SJCRH30 (cell line): ENCODE measurements at regions not wholly inside any gene's neighbourhood (a gene's known extent, or its start where the extent isn't known, plus 50 kb on each side); places are given as distances from the start of the nearest gene placed in this dataset.
A peak's percentile ranks its signal among the peaks of the same experiment; 100 is the strongest.
"Not testable (repeated sequence)": the region's sequence is repeated elsewhere in the genome, so short reads cannot be mapped to it uniquely, and the experiment has no call there.

ENCODE experiments used
- DNase-seq, 2 experiments: peaks; one replicate each; pipeline ENCODE4 v3.0.0-alpha.2; 2015 to 2020
- H3K27ac ChIP-seq: fragments of 250-450 bp; sonication (Bioruptor Pico); 2 replicates; pipeline ENCODE4 v1.5.1; 2020; ENCODE audit warnings: mild to moderate bottlenecking, moderate library complexity
- H3K27me3 ChIP-seq: fragments of 250-450 bp; sonication (Bioruptor Pico); 2 replicates; pipeline ENCODE4 v1.5.1; 2020; ENCODE audit warnings: mild to moderate bottlenecking, moderate library complexity
- H3K36me3 ChIP-seq: fragments of 250-450 bp; sonication (Bioruptor Pico); 2 replicates; pipeline ENCODE4 v1.5.1; 2020; ENCODE audit warnings: mild to moderate bottlenecking, moderate library complexity
- H3K4me1 ChIP-seq: fragments of 250-450 bp; sonication (Bioruptor Pico); 2 replicates; pipeline ENCODE4 v1.5.1; 2020; ENCODE audit warnings: mild to moderate bottlenecking, moderate library complexity
- H3K4me3 ChIP-seq: fragments of 250-450 bp; sonication (Bioruptor Pico); 2 replicates; pipeline ENCODE4 v1.5.1; 2020; ENCODE audit warnings: mild to moderate bottlenecking, moderate library complexity
- H3K9me3 ChIP-seq: fragments of 250-450 bp; sonication (Bioruptor Pico); replicated peaks from 2 replicates; pipeline ENCODE4 v1.5.1; 2020; ENCODE audit warnings: mild to moderate bottlenecking, moderate library complexity

DNA sequence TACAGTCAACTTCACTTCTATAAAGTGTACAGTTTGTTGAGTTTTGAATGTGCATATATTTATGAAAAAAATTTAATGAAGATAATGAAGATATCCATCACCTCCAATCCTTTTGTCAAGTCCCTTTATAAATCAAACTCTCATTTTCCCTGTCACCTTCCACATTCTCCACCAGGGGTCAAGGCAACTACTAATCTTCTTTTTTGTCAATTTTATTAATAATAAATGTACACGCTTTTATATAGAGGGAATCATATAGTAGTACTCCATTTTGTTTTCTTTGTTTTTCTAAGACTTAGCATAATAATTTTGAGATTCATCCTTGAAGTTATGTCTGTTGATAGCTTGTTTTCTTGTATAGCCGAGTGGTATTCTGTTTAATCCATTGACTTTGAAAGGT is 1594.2 kb upstream of the PRMT6 start:
- no peak for DNase-seq
- Histone ChIP-seq H3K9me3 (no peaks in the 10 kb centered on the region), H3K4me1 (no peaks in the 10 kb centered on the region), H3K4me3 (no peak overlapping the region), H3K27ac (no peak overlapping the region), H3K36me3 (no peaks in the 10 kb centered on the region), H3K27me3 (no peaks in the 10 kb centered on the region; the same call in 1 of the 2 replicates)

DNA sequence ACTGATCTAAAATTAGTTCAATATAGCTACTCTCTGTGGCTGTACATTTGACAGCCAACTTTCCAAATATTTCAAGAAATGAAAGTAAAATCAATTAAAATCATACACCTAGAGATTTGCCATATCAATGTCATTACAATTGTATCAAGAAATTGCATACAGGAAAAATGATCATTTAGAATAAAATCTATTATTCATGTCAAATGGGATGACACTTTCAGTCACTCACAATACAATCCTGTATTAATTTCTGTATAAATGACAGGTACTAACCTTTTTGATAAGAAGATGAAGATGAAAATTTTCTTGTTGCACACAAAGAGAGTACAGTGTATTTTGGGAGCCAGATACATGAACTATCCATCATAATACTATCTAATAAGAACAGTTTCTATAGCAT is 1588.9 kb upstream of the PRMT6 start:
- no peaks in the 10 kb centered on the region for H3K4me1 ChIP-seq
- H3K27ac ChIP-seq = no peak overlapping the region
- H3K36me3 ChIP-seq = no peaks in the 10 kb centered on the region
- no peaks in the 10 kb centered on the region for H3K9me3 ChIP-seq
- no peak for DNase-seq
- no peak overlapping the region for H3K4me3 ChIP-seq
- H3K27me3 ChIP-seq = no peaks in the 10 kb centered on the region; the same call in 1 of the 2 replicates

DNA sequence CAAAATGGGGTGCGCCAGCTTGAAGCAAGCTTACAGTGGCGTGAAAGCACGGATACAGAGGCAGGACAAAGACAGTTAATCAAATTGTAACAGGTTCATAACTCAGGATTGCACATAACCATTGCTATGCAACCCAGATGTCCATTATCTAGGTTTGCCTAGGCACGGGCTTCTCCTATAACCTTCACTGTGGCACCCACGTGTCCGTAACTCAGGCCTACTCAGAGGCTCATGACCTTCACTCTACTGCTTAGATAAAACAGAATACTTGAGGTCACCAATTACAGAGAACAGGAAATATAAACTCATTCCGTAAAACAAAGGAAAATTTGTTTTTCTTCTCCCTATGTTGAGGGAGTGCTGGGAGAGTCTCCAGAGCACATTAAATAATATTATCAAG is 1585.9 kb upstream of the PRMT6 start:
- not testable (repeated sequence) for DNase-seq, H3K27me3 ChIP-seq, H3K36me3 ChIP-seq, H3K9me3 ChIP-seq, H3K27ac ChIP-seq, H3K4me1 ChIP-seq, H3K4me3 ChIP-seq

DNA sequence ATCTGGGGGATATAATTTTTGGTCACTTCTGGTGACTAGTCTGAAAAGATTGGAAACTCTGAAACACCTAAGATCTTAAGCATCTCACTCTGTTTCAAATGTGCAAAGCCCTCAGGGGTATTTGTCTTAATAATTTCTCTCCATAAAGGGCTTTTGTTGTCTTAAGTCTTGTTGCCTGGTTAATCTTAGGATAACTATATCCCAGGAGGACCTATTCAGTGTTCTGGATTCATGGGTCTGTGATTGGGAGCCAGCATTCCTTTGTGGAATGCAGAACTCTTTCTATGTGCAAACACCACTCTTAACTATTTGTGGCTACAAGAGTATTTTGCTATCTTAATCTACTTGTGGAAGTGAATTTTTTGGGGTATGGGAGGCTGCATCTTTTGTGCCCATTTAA is 1573.0 kb upstream of the PRMT6 start:
- Histone ChIP-seq H3K36me3 (no peaks in the 10 kb centered on the region), H3K9me3 (no peaks in the 10 kb centered on the region), H3K27me3 (no peaks in the 10 kb centered on the region), H3K27ac (no peak overlapping the region), H3K4me1 (no peaks in the 10 kb centered on the region), H3K4me3 (no peak overlapping the region)
- no peak for DNase-seq

DNA sequence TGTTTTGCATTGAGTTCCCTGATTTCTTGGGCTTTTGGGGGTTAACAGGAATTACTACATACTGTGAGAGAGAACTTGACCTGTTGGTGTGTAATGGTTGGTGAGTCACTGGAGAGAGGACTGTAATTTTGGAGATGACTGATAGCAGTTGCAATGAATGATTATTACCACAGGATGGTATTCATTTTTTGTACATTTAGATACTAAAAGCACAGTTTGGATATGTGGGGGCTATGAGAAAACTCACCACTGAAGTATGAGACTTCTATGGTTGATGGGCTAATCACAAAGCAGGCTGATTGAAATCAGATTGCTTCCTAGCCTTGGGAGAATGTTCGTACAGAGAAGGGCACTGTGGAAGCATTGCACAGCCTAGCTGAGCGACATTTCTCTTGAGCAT is 1571.3 kb upstream of the PRMT6 start:
- no peak for DNase-seq
- no peaks in the 10 kb centered on the region for H3K9me3 ChIP-seq
- H3K27ac ChIP-seq = no peak overlapping the region
- no peak overlapping the region for H3K4me3 ChIP-seq
- no peaks in the 10 kb centered on the region for H3K4me1 ChIP-seq
- H3K36me3 ChIP-seq = no peaks in the 10 kb centered on the region
- no peaks in the 10 kb centered on the region for H3K27me3 ChIP-seq

DNA sequence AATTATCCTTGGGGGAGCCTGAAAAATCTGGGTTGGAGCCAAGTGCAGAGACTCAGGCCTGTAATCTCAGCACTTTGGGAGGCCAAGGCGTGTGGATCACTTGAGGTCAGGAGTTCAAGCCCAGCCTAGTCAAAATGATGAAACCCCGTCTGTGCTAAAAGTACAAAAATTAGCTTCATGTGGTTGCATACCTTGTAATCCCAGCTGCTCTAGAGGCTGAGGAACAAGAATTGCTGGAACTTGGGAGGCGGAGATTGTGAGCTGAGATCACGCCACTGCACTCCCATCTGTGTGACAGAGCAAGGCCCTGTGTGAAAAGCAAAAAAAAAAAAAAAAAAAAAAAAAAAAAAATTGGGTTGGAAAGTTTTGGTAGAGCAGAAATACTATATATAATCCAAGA is 1563.6 kb upstream of the PRMT6 start:
- Histone ChIP-seq H3K4me1 (no peaks in the 10 kb centered on the region), H3K27ac (no peak overlapping the region), H3K4me3 (no peak overlapping the region), H3K27me3 (no peaks in the 10 kb centered on the region), H3K9me3 (no peaks in the 10 kb centered on the region), H3K36me3 (no peaks in the 10 kb centered on the region)
- no peak for DNase-seq

DNA sequence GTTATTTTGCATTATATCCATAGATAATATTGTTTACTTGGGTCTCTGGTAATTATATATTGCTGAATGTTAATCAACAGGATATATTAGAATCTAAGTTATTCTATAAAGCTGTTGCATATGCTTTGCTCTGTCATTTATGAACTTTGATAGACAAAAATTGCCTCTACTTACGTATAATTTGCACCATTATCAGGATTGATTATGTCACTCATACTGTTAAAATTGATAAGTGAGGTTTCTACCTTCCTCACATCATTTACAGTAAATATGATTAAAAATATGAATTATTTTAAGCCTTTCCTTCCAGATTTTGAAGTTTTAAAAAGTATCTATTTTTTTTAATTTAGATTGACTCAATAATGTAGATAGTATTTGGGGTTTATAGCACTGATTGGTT is 1540.4 kb upstream of the PRMT6 start:
- no peak for DNase-seq
- H3K36me3 ChIP-seq = no peaks in the 10 kb centered on the region
- no peaks in the 10 kb centered on the region for H3K27me3 ChIP-seq
- no peak overlapping the region for H3K27ac ChIP-seq
- no peak overlapping the region for H3K4me3 ChIP-seq
- no peaks in the 10 kb centered on the region for H3K9me3 ChIP-seq
- H3K4me1 ChIP-seq = no peaks in the 10 kb centered on the region

DNA sequence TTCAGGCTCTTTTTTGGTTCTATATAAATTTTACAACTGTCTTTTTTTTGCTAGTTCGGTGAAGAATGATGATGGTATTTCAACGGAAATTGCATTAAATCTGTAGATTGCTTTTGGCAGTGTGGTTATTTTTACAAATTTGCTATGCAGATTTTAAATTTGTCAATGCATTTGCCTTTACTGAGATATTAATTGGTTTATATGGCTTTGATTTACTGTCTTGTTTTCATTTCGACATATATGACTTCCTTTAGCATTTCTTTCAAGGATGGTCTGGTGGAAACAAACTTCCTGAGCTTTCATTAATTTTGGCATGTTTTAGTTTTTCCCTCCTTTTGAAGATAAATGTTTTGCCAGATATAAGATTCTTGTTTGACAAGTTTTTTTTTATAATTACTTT is 1522.5 kb upstream of the PRMT6 start:
- H3K27me3 ChIP-seq = peaks cover 6% of the 10 kb centered on the region; the same call in 1 of the 2 replicates
- no peak overlapping the region for H3K27ac ChIP-seq
- H3K4me3 ChIP-seq = no peak overlapping the region
- H3K36me3 ChIP-seq = no peaks in the 10 kb centered on the region
- no peaks in the 10 kb centered on the region for H3K9me3 ChIP-seq
- DNase-seq = no peak
- H3K4me1 ChIP-seq = no peaks in the 10 kb centered on the region

DNA sequence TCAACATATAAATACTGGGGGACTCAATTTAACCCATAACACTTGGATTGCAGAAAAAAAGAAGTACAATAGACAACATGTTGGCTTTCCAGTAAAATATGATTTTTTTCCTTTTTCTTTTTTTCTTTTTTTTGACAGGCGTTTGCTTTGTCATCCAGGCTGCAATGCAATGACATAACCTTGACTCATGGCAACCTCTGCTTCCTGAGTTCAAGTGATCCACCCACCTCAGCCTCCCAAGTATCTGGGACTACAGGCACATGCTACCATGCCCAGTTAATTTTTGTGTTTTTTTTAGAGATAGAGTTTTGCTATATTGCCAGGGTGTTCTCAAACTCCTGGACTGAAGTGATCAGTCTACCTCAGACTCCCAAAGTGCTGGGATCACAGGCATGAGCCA is 1512.0 kb upstream of the PRMT6 start:
- H3K4me3 ChIP-seq = no peak overlapping the region
- H3K27ac ChIP-seq = no peak overlapping the region
- H3K36me3 ChIP-seq = no peaks in the 10 kb centered on the region
- H3K9me3 ChIP-seq = no peaks in the 10 kb centered on the region
- peaks cover 5% of the 10 kb centered on the region for H3K27me3 ChIP-seq
- H3K4me1 ChIP-seq = no peaks in the 10 kb centered on the region
- no peak for DNase-seq

DNA sequence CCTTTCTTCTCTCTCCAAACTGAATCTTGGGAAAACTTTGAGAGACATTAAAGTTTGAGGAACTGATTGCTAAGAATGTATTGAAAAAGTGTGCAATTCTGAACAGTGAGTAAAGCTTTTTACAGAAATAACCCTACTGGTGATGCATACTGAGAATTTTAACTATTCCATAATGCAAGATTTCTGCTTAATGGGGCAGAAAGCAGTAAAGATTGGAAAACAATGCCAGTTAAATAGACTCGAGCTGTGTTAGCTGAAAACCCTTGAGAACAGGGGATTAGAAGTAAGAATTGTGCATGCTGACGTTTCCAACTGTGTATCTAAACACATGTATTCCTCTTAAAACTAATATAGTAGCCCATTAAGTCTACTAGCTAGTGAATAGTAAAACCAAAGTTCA is 1500.2 kb upstream of the PRMT6 start:
- Histone ChIP-seq H3K27ac (no peak overlapping the region), H3K36me3 (no peaks in the 10 kb centered on the region), H3K4me1 (no peaks in the 10 kb centered on the region), H3K9me3 (peaks cover 4% of the 10 kb centered on the region; the same call in 1 of the 2 replicates), H3K4me3 (no peak overlapping the region), H3K27me3 (no peaks in the 10 kb centered on the region)
- DNase-seq = no peak

DNA sequence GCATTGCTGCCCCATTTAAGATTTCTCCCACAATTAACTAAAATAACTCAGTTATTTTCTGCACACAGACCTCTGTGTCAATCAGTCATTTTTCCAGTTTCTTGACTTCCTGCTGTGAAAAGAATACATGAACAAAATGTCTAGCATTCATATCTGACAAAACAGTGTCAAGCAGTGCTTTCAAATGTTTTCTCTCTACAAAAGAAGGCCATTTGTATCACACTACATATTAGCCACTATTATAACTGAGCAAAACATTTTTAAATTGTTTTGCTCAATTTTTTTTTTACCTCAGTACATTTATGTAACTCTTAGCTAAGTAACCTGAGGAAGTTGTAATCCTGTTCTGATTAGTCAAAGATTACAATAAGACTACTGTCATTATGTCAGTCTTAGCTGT is 1498.5 kb upstream of the PRMT6 start:
- Histone ChIP-seq H3K4me1 (no peaks in the 10 kb centered on the region), H3K4me3 (no peak overlapping the region), H3K36me3 (no peaks in the 10 kb centered on the region), H3K27me3 (no peaks in the 10 kb centered on the region), H3K9me3 (peaks cover 4% of the 10 kb centered on the region; the same call in 1 of the 2 replicates), H3K27ac (no peak overlapping the region)
- no peak for DNase-seq

DNA sequence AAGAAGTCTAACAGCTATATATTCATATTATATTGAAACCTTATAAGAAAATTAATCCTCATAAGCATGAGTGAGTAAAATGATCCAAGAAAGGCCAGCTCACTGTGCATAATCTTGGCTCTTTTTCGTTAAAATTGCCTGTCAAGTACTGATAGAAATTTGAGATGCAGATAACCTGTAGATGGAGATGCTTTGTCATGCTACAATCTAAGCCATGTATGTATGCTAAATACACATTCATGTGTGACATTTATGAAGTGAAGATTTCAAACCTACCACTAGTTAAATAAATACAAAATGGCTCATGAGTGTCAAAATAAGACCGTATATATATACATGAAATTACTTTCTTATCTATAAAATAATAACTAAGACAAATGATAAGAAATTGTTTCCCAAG is 1491.5 kb upstream of the PRMT6 start:
- DNase-seq = no peak
- Histone ChIP-seq H3K27me3 (no peaks in the 10 kb centered on the region), H3K9me3 (peaks cover 4% of the 10 kb centered on the region; the same call in 1 of the 2 replicates), H3K4me1 (no peaks in the 10 kb centered on the region), H3K4me3 (no peak overlapping the region), H3K36me3 (no peaks in the 10 kb centered on the region), H3K27ac (no peak overlapping the region)

DNA sequence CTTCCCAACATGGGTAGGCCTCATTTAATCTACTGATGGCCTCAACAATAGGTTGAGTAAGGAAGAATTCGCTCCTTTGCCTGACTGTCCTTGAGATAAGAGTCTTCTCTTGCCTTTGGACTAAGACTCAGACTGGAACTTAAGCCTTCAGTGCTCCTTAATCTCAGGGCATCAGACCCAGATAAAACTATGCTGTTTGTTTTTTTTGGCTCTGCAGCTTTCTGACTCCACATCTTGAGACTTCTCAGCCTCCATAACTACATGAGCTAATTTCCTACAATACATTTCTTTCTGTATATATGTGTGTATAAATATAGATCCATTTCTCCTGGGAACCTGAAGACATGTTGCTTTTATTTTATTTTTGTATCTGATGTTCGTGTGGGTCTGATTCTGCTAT is 1470.7 kb upstream of the PRMT6 start:
- Histone ChIP-seq H3K27me3 (no peaks in the 10 kb centered on the region), H3K9me3 (no peaks in the 10 kb centered on the region), H3K27ac (no peak overlapping the region), H3K4me3 (no peak overlapping the region), H3K36me3 (no peaks in the 10 kb centered on the region), H3K4me1 (no peaks in the 10 kb centered on the region)
- DNase-seq = no peak

DNA sequence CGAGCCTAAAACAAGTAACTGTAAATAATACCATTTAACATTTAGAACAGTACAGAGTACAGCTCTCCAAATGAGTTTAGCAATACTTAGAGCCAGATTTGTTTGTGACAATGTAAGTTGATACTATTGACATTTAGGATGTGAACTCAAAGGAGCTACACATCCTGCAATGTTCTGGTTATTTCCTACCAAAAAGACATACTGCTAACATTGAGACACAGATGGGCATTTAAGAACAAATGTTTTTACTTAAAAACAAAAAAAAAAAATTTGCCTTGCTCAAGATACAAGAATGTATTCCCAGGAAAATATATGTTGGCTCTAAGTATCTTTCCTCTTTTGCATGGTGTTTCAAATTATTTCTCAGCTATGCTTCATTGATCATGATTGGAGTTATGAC is 1464.8 kb upstream of the PRMT6 start:
- Histone ChIP-seq H3K36me3 (no peaks in the 10 kb centered on the region), H3K4me3 (no peak overlapping the region), H3K9me3 (no peaks in the 10 kb centered on the region), H3K27me3 (no peaks in the 10 kb centered on the region), H3K27ac (no peak overlapping the region), H3K4me1 (no peaks in the 10 kb centered on the region)
- no peak for DNase-seq

DNA sequence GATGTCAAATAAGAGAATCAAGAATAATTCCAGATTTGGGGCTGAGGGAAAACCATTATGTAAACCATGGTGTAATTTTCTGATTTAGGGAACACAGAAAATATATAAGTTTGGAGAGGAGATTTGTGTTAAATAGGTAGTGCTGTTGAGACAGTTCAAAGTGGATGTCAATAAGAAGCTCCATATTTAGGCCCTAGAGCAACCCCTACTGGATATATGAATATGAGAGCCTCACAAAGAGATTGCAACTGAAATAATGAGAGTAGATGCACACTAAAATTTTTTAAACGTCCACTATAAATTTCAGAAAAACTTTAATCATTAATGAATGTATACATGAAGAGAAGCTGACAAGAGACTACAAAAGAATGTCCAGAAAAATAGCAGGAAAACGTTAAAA is 1447.8 kb upstream of the PRMT6 start:
- peak in 1 of 2 experiments; percentile 20 for DNase-seq
- Histone ChIP-seq H3K27ac (no peak overlapping the region), H3K27me3 (no peaks in the 10 kb centered on the region), H3K9me3 (no peaks in the 10 kb centered on the region), H3K36me3 (no peaks in the 10 kb centered on the region), H3K4me3 (no peak overlapping the region), H3K4me1 (no peaks in the 10 kb centered on the region)

DNA sequence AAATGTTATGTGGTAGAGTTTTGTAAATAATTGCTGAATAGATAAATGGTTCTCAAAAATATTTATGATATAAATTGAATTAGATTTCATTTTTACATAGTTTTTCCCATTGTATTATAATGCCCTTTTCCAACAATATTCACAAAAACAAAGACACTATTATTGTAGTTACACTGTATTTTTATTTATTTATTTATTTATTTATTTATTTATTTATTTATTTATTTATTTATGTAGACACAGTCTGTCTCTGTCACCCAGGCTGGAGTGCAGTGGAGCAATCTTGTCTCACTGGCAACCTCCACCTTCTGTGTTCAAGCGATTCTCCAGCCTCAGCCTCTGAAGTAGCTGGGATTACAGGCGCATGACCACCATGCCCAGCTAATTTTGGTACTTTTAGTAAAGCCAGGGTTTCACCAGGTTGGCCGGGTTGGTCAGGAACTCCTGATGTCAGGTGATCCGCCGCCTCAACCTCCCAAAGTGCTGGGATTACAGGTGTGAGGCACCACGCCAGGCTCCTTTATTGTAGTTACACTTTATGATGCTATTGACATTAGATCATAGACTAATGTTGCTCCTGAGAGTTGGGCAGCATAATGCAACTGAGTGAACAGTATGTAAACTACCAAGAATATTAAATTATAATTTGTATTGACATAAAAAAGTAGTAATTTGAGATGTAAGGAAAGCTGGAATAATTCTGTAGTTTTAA is 1430.0 kb upstream of the PRMT6 start:
- Histone ChIP-seq H3K27ac (no peak overlapping the region), H3K9me3 (no peaks in the 10 kb centered on the region), H3K4me1 (no peaks in the 10 kb centered on the region), H3K27me3 (no peaks in the 10 kb centered on the region), H3K36me3 (no peaks in the 10 kb centered on the region), H3K4me3 (no peak overlapping the region)
- no peak for DNase-seq
